ENCODE measurements at regions not wholly inside any gene's neighbourhood (a gene's known extent, or its start where the extent isn't known, plus 50 kb on each side); places are given as distances from the start of the nearest gene placed in this dataset.

DNA sequence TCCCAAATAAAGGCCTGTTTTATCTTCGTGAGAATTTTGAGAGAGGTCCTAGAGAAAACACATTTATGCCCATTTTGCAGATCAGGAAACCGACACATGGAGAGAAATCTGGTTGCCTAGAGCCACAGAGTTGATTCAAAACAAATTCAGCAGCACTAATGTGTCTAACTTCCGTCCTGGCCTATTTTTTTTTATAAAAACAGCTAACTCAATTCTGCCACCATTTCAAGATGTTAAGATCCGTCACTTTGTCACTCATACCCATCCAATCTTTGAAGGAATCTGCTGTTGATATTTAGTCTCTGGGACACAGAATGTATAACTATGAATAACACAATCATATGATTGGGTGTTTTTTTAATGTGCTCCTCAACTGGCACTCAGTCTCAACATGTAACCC, 611.1 kb upstream of the ARID1B start:
- DNase-seq: no peak
- no peaks in the 10 kb centered on the region for H3K79me2 ChIP-seq (ENCODE audit: insufficient read depth)
- no peaks in the 10 kb centered on the region for H3K27me3 ChIP-seq (replicated peaks; ENCODE audit: insufficient read depth)
- no peaks in the 10 kb centered on the region for H4K20me1 ChIP-seq (ENCODE audit: insufficient read depth)
- no peaks in the 10 kb centered on the region for H3K9me3 ChIP-seq (ENCODE audit: low read depth)
- no peak overlapping the region for H3K4me2 ChIP-seq (ENCODE audit: unreplicated experiment)
- TF ChIP-seq EZH2phosphoT487 (IDR thresholded peaks at IDR 0.05; ENCODE audit: insufficient read depth, low read depth): no peak
- no peak for TF ChIP-seq EZH2 (IDR thresholded peaks at IDR 0.05; ENCODE audit: insufficient read depth, poor library complexity, severe bottlenecking)
- no peak overlapping the region for H3K27ac ChIP-seq
- in situ Hi-C loops (cut with MboI): no loop called here
- H3K4me1 ChIP-seq (ENCODE audit: insufficient read depth): no peaks in the 10 kb centered on the region
- H2AFZ ChIP-seq: no peak overlapping the region
- WGBS, 2 experiments (ENCODE audit: low coverage in 1 of 2, low lambda C conversion rate in 2 of 2, missing lambda C conversion rate in 2 of 2): 43 to 52% methylated on average over 4 of the region's 4 CpGs
- no peaks in the 10 kb centered on the region for H3K36me3 ChIP-seq (ENCODE audit: low read depth)
- no peaks in the 10 kb centered on the region for H3F3A ChIP-seq (ENCODE audit: insufficient read depth)
- H3K9me2 ChIP-seq (ENCODE audit: insufficient read depth): no peaks in the 10 kb centered on the region
- H3K4me3 ChIP-seq: no peak overlapping the region
- no peak overlapping the region for H3K9ac ChIP-seq

DNA sequence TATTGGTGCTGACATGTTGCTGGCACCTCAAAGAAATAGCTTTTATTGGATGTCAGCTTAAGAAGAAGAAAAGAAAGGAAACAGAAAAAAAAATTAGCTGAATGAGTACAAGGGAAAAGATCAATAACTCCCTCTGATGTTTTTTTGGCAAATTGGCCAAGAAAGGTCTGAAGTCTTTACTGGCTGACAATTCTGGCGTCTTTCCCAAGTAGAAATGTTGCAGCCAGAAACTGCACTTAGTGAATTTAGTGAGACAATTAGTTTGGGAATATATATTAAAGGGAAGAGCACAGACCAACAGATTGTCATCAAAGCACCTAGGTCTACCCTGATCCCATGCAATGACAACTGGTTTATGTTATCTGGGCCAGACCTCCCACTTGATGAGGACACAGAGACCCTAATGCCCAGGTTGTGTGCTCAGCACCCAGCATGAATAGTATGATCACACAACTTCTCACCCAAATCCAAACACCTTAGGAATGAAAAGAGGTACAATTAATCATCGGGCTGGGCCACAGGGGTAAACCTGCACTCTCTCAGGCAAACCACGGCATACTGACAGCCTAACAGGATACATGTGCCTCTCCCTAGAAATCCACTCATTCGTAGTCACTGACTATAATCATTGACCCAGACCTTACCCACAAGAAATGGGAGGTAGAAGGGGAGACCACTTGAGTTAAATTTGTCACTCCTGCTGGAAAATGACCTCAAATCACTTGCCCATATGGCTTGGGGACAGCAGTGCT, 612.3 kb upstream of the ARID1B start:
- H3K4me1 ChIP-seq (ENCODE audit: insufficient read depth): no peaks in the 10 kb centered on the region
- H3K9ac ChIP-seq: no peak overlapping the region
- in situ Hi-C loops (cut with MboI): no loop called here
- 20 to 29% methylated on average over 4 of the region's 4 CpGs for WGBS, 2 experiments (ENCODE audit: low coverage in 1 of 2, low lambda C conversion rate in 2 of 2, missing lambda C conversion rate in 2 of 2)
- no peaks in the 10 kb centered on the region for H3K9me3 ChIP-seq (ENCODE audit: low read depth)
- H4K20me1 ChIP-seq (ENCODE audit: insufficient read depth): no peaks in the 10 kb centered on the region
- no peak overlapping the region for H2AFZ ChIP-seq
- H3K27ac ChIP-seq: no peak overlapping the region
- H3K79me2 ChIP-seq (ENCODE audit: insufficient read depth): no peaks in the 10 kb centered on the region
- H3K27me3 ChIP-seq (replicated peaks; ENCODE audit: insufficient read depth): no peaks in the 10 kb centered on the region
- H3K4me2 ChIP-seq (ENCODE audit: unreplicated experiment): no peak overlapping the region
- no peak overlapping the region for H3K4me3 ChIP-seq
- H3K9me2 ChIP-seq (ENCODE audit: insufficient read depth): no peaks in the 10 kb centered on the region
- no peak for DNase-seq
- no peaks in the 10 kb centered on the region for H3F3A ChIP-seq (ENCODE audit: insufficient read depth)
- TF ChIP-seq EZH2 (IDR thresholded peaks at IDR 0.05; ENCODE audit: insufficient read depth, poor library complexity, severe bottlenecking): no peak
- no peak for TF ChIP-seq EZH2phosphoT487 (IDR thresholded peaks at IDR 0.05; ENCODE audit: insufficient read depth, low read depth)
- no peaks in the 10 kb centered on the region for H3K36me3 ChIP-seq (ENCODE audit: low read depth)

DNA sequence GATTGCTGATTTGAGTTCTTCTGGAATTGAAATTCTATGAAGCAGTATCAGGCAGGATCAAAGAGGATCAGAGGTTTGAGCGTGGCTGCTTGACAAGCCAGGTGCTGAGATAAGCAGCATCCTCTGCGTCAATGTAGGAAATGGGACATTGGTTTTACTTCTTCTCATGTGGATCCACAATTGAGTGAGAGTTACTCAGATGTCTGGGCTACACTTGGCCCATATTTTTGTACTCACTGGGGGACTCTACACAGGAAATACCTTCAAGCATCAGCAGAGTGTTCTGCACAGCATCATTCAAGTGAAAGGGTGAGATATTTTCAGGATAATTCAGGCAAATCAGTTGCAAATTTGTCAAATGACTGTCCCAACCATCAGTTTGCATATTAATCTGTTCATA, 613.9 kb upstream of the ARID1B start:
- no peaks in the 10 kb centered on the region for H3F3A ChIP-seq (ENCODE audit: insufficient read depth)
- no peaks in the 10 kb centered on the region for H3K9me2 ChIP-seq (ENCODE audit: insufficient read depth)
- no peak overlapping the region for H3K4me3 ChIP-seq
- in situ Hi-C loops (cut with MboI): no loop called here
- no peak overlapping the region for H3K27ac ChIP-seq
- H3K79me2 ChIP-seq (ENCODE audit: insufficient read depth): no peaks in the 10 kb centered on the region
- no peaks in the 10 kb centered on the region for H3K27me3 ChIP-seq (replicated peaks; ENCODE audit: insufficient read depth)
- no peaks in the 10 kb centered on the region for H3K4me1 ChIP-seq (ENCODE audit: insufficient read depth)
- no peaks in the 10 kb centered on the region for H3K9me3 ChIP-seq (ENCODE audit: low read depth)
- H3K4me2 ChIP-seq (ENCODE audit: unreplicated experiment): no peak overlapping the region
- WGBS, 2 experiments (ENCODE audit: low coverage in 1 of 2, low lambda C conversion rate in 2 of 2, missing lambda C conversion rate in 2 of 2): 75% methylated on average over 2 of the region's 2 CpGs
- no peak overlapping the region for H3K9ac ChIP-seq
- TF ChIP-seq EZH2phosphoT487 (IDR thresholded peaks at IDR 0.05; ENCODE audit: insufficient read depth, low read depth) (no peak), EZH2 (IDR thresholded peaks at IDR 0.05; ENCODE audit: insufficient read depth, poor library complexity, severe bottlenecking) (no peak)
- H3K36me3 ChIP-seq (ENCODE audit: low read depth): no peaks in the 10 kb centered on the region
- no peak overlapping the region for H2AFZ ChIP-seq
- H4K20me1 ChIP-seq (ENCODE audit: insufficient read depth): no peaks in the 10 kb centered on the region
- DNase-seq: no peak

DNA sequence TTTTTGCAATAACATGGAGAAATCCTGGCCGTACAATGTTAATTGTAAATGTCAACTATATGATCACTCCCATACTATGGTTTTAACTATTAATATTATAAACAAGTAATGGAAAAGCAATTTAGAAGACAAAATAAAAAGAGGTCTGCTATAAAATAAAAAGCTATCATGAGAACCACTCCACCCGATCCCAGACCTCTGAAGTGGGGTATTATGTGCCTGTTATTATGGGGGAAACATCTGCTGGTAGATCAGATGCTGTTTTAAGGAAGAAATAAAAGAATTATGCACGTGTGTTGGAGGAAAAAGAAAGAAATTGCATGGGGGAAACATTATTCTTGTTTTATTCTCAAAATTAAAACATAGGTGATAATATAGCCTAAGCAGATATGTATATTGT, 615.7 kb upstream of the ARID1B start:
- no peaks in the 10 kb centered on the region for H3K79me2 ChIP-seq (ENCODE audit: insufficient read depth)
- H3F3A ChIP-seq (ENCODE audit: insufficient read depth): no peaks in the 10 kb centered on the region
- DNase-seq: no peak
- H3K4me3 ChIP-seq: no peak overlapping the region
- H2AFZ ChIP-seq: no peak overlapping the region
- no peaks in the 10 kb centered on the region for H3K9me3 ChIP-seq (ENCODE audit: low read depth)
- H3K4me2 ChIP-seq (ENCODE audit: unreplicated experiment): no peak overlapping the region
- 24 to 27% methylated on average over 3 of the region's 3 CpGs for WGBS, 2 experiments (ENCODE audit: low coverage in 1 of 2, low lambda C conversion rate in 2 of 2, missing lambda C conversion rate in 2 of 2)
- no peaks in the 10 kb centered on the region for H4K20me1 ChIP-seq (ENCODE audit: insufficient read depth)
- no peak overlapping the region for H3K9ac ChIP-seq
- no peaks in the 10 kb centered on the region for H3K9me2 ChIP-seq (ENCODE audit: insufficient read depth)
- TF ChIP-seq EZH2phosphoT487 (IDR thresholded peaks at IDR 0.05; ENCODE audit: insufficient read depth, low read depth): no peak
- in situ Hi-C loops (cut with MboI): no loop called here
- H3K27me3 ChIP-seq (replicated peaks; ENCODE audit: insufficient read depth): no peaks in the 10 kb centered on the region
- H3K4me1 ChIP-seq (ENCODE audit: insufficient read depth): no peaks in the 10 kb centered on the region
- no peak overlapping the region for H3K27ac ChIP-seq
- no peaks in the 10 kb centered on the region for H3K36me3 ChIP-seq (ENCODE audit: low read depth)

DNA sequence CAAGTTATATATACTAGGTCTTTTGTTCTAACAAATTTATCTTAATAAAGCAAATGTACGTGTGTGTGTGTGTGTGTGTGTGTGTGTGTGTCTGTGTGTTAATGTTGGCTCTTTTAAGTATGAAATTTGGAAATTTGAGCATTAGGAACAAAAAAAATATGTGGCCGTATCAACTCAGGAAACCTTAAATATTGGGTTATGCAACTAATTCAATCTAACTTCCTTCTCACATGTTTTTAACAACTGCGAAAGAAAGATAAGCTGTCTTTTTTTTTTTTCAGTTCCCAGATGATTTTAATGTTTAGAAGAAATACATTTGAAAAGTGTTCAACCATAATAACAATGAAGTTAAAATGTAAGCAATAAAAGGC, 616.4 kb upstream of the ARID1B start:
- Histone ChIP-seq H3F3A (ENCODE audit: insufficient read depth) (no peaks in the 10 kb centered on the region), H3K9me3 (ENCODE audit: low read depth) (no peaks in the 10 kb centered on the region), H3K9me2 (ENCODE audit: insufficient read depth) (no peaks in the 10 kb centered on the region), H2AFZ (no peak overlapping the region), H3K4me3 (no peak overlapping the region), H3K27me3 (replicated peaks; ENCODE audit: insufficient read depth) (no peaks in the 10 kb centered on the region), H4K20me1 (ENCODE audit: insufficient read depth) (no peaks in the 10 kb centered on the region), H3K4me1 (ENCODE audit: insufficient read depth) (no peaks in the 10 kb centered on the region), H3K79me2 (ENCODE audit: insufficient read depth) (no peaks in the 10 kb centered on the region), H3K36me3 (ENCODE audit: low read depth) (no peaks in the 10 kb centered on the region), H3K4me2 (ENCODE audit: unreplicated experiment) (no peak overlapping the region), H3K9ac (no peak overlapping the region), H3K27ac (no peak overlapping the region)
- 21 to 28% methylated on average over 3 of the region's 3 CpGs for WGBS, 2 experiments (ENCODE audit: low coverage in 1 of 2, low lambda C conversion rate in 2 of 2, missing lambda C conversion rate in 2 of 2)
- in situ Hi-C loops (cut with MboI): no loop called here
- no peak for TF ChIP-seq EZH2phosphoT487 (IDR thresholded peaks at IDR 0.05; ENCODE audit: insufficient read depth, low read depth)
- TF ChIP-seq EZH2 (IDR thresholded peaks at IDR 0.05; ENCODE audit: insufficient read depth, poor library complexity, severe bottlenecking): no peak
- no peak for DNase-seq

Measured in GM23248 (cell line).